ENCODE measurements at regions not wholly inside any gene's neighbourhood (a gene's known extent, or its start where the extent isn't known, plus 50 kb on each side); places are given as distances from the start of the nearest gene placed in this dataset.

- no peak for DNase-seq
- no peak overlapping the region for H3K27ac ChIP-seq
- H3K4me1 ChIP-seq = no peaks in the 10 kb centered on the region
- H3K9me3 ChIP-seq = no peaks in the 10 kb centered on the region
- H3K4me3 ChIP-seq = no peak overlapping the region
- H3K36me3 ChIP-seq = no peaks in the 10 kb centered on the region
- H3K27me3 ChIP-seq = no peaks in the 10 kb centered on the region
- TF ChIP-seq CTCF (IDR thresholded peaks at IDR 0.05) (no peak), POLR2A (IDR thresholded peaks at IDR 0.05) (no peak)
- intact Hi-C loops (cut with DNase I; ENCODE audit: low total_unique reads) = no loop called here
Measured at GRCh38 chr7:37555528-37555927, 106.9 kb upstream of the ELMO1 start.

- Histone ChIP-seq H3K36me3 (no peaks in the 10 kb centered on the region), H3K4me1 (no peaks in the 10 kb centered on the region), H3K27ac (no peak overlapping the region), H3K27me3 (no peaks in the 10 kb centered on the region), H3K4me3 (no peak overlapping the region), H3K9me3 (no peaks in the 10 kb centered on the region)
- TF ChIP-seq POLR2A (IDR thresholded peaks at IDR 0.05) (no peak), CTCF (IDR thresholded peaks at IDR 0.05) (no peak)
- intact Hi-C loops (cut with DNase I; ENCODE audit: low total_unique reads) = no loop called here
- DNase-seq = no peak
Measured at GRCh38 chr7:37557571-37558209, 109.0 kb upstream of the ELMO1 start.

- no peak overlapping the region for H3K4me3 ChIP-seq
- H3K36me3 ChIP-seq = no peaks in the 10 kb centered on the region
- no peak for DNase-seq
- H3K9me3 ChIP-seq = no peaks in the 10 kb centered on the region
- H3K27me3 ChIP-seq = no peaks in the 10 kb centered on the region
- intact Hi-C loops (cut with DNase I; ENCODE audit: low total_unique reads) = no loop called here
- TF ChIP-seq POLR2A (IDR thresholded peaks at IDR 0.05) = no peak
- TF ChIP-seq CTCF (IDR thresholded peaks at IDR 0.05) = no peak
- H3K4me1 ChIP-seq = no peaks in the 10 kb centered on the region
- no peak overlapping the region for H3K27ac ChIP-seq
Measured at GRCh38 chr7:37558320-37559096, 109.8 kb upstream of the ELMO1 start.

- no peak for DNase-seq
- no peaks in the 10 kb centered on the region for H3K4me1 ChIP-seq
- no peaks in the 10 kb centered on the region for H3K36me3 ChIP-seq
- H3K27ac ChIP-seq = no peak overlapping the region
- H3K9me3 ChIP-seq = no peaks in the 10 kb centered on the region
- TF ChIP-seq POLR2A (IDR thresholded peaks at IDR 0.05) (no peak), CTCF (IDR thresholded peaks at IDR 0.05) (no peak)
- H3K4me3 ChIP-seq = no peak overlapping the region
- no peaks in the 10 kb centered on the region for H3K27me3 ChIP-seq
- intact Hi-C loops (cut with DNase I; ENCODE audit: low total_unique reads) = no loop called here
Measured at GRCh38 chr7:37570145-37570544, 113.4 kb upstream of the GPR141 start.

- no peaks in the 10 kb centered on the region for H3K36me3 ChIP-seq
- no peak overlapping the region for H3K4me3 ChIP-seq
- no peaks in the 10 kb centered on the region for H3K4me1 ChIP-seq
- intact Hi-C loops (cut with DNase I; ENCODE audit: low total_unique reads) = no loop called here
- no peak for DNase-seq
- no peaks in the 10 kb centered on the region for H3K9me3 ChIP-seq
- TF ChIP-seq CTCF (IDR thresholded peaks at IDR 0.05) (no peak), POLR2A (IDR thresholded peaks at IDR 0.05) (no peak)
- no peak overlapping the region for H3K27ac ChIP-seq
- H3K27me3 ChIP-seq = no peaks in the 10 kb centered on the region
Measured at GRCh38 chr7:37571806-37572205, 111.8 kb upstream of the GPR141 start.

Data from uterus (tissue), 3 donors.